ENCODE measurements at regions not wholly inside any gene's neighbourhood (a gene's known extent, or its start where the extent isn't known, plus 50 kb on each side); places are given as distances from the start of the nearest gene placed in this dataset.
"Not testable (repeated sequence)": the region's sequence is repeated elsewhere in the genome, so short reads cannot be mapped to it uniquely, and the experiment has no call there.

DNA sequence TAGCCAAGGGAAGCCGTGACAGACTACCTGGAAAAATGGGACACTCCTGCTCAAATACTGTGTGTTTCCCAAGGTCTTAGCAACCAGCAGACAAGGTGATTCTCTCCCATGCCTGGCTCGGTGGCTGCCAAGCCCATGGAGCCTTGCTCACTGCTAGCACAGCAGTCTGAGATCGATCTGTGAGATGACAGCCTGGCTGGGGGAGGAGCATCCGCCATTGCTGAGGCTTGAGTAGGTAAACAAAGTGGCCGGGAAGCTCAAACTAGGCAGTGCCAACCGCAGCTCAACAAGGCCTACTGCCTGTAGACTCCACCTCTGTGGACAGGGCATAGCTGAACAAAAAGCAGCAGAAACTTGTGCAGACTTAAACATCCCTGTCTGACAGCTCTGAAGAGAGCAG, 137.0 kb downstream of the USP46 start:
- H3K4me2 ChIP-seq (ENCODE audit: insufficient read depth, low read length); H3K36me3 ChIP-seq (ENCODE audit: control insufficient read depth in 2 of 2, extremely low read depth in 1 of 2, insufficient read depth in 2 of 2, low read length in 2 of 2); H3K79me2 ChIP-seq (ENCODE audit: control insufficient read depth, insufficient read depth, low read length); H3K4me3 ChIP-seq (replicated peaks in 1 of 3; ENCODE audit: insufficient read depth in 1 of 3, low read depth in 1 of 3, low read length in 3 of 3); H3K4me1 ChIP-seq (ENCODE audit: control insufficient read depth, extremely low read depth, insufficient read depth, low read length); H2AFZ ChIP-seq (ENCODE audit: low read depth, low read length); dilution Hi-C loops (cut with MboI; ENCODE audit: extremely low pct_ligation_motif_present, low sequenced_read_pairs); H3K27ac ChIP-seq (ENCODE audit: insufficient read depth, low read depth, low read length); H3K9me3 ChIP-seq (replicated peaks; ENCODE audit: control insufficient read depth, insufficient read depth, low read length); DNase-seq (ENCODE audit: low read depth, low spot score); H3K9ac ChIP-seq (replicated peaks; ENCODE audit: extremely low read depth, insufficient read depth, low read length); intact Hi-C loops (cut with micrococcal nuclease); POLR2A ChIA-PET; H3K9me1 ChIP-seq (replicated peaks; ENCODE audit: control insufficient read depth, extremely low read depth, insufficient read depth, low read length); FAIRE-seq; H4K20me1 ChIP-seq (replicated peaks; ENCODE audit: control insufficient read depth, extremely low read depth, insufficient read depth, low read length); BruUV-seq (replicated peaks); H3K27me3 ChIP-seq (ENCODE audit: control insufficient read depth in 2 of 2, insufficient read depth in 2 of 2, low read length in 2 of 2): not testable (repeated sequence)
- CTCF ChIA-PET: interaction anchor here (1.0 kb wide), 1 partner anchor 16 kb away, joined by 3 read pairs; no protein-coding TSS in a partner anchor

DNA sequence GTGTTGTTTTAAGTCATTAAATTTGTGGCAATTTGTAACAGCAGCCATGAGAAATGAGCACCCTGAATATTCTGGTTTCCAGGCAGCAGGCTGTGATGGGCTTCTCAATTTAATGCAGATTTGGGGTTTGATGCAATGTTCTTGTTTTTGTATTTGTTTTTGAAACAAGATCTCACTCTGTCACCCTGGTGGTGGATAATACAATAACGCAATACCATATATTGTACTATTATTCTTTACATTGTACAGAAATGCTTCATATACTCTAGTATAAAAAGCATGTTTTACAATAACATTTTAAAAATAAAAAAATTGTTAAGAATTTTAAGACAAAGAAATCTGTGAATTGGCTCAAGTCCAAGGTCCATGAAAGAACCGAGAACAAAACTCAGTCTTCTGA, 129.1 kb downstream of the USP46 start:
- H3K4me3 ChIP-seq (replicated peaks in 1 of 3; ENCODE audit: insufficient read depth in 1 of 3, low read depth in 1 of 3, low read length in 3 of 3): no peak overlapping the region
- BruUV-seq (replicated peaks): no TSS peak
- POLR2A ChIA-PET: no interaction called here
- H3K9me1 ChIP-seq (replicated peaks; ENCODE audit: control insufficient read depth, extremely low read depth, insufficient read depth, low read length): no peaks in the 10 kb centered on the region
- H3K36me3 ChIP-seq (ENCODE audit: control insufficient read depth in 2 of 2, extremely low read depth in 1 of 2, insufficient read depth in 2 of 2, low read length in 2 of 2): no peaks in the 10 kb centered on the region
- TF ChIP-seq JUN (IDR thresholded peaks at IDR 0.05; ENCODE audit: borderline replicate concordance, insufficient read depth, insufficient read length, low read depth) (no peak), GATA2 (IDR thresholded peaks at IDR 0.05; ENCODE audit: insufficient read depth, insufficient read length, low read depth, low read length) (no peak), POLR2A (IDR thresholded peaks at IDR 0.05; ENCODE audit: low read depth, low read length) (no peak), MYC (IDR thresholded peaks at IDR 0.05; ENCODE audit: low read depth, low read length) (no peak), POLR2AphosphoS5 (IDR thresholded peaks at IDR 0.05; ENCODE audit: insufficient read depth, low read depth, low read length) (no peak), EZH2 (IDR thresholded peaks at IDR 0.05; ENCODE audit: borderline replicate concordance, low read depth, low read length, severe bottlenecking) (no peak), FOS (IDR thresholded peaks at IDR 0.05; ENCODE audit: borderline replicate concordance, insufficient read depth, low read length) (no peak)
- TF ChIP-seq, protein P1, sequence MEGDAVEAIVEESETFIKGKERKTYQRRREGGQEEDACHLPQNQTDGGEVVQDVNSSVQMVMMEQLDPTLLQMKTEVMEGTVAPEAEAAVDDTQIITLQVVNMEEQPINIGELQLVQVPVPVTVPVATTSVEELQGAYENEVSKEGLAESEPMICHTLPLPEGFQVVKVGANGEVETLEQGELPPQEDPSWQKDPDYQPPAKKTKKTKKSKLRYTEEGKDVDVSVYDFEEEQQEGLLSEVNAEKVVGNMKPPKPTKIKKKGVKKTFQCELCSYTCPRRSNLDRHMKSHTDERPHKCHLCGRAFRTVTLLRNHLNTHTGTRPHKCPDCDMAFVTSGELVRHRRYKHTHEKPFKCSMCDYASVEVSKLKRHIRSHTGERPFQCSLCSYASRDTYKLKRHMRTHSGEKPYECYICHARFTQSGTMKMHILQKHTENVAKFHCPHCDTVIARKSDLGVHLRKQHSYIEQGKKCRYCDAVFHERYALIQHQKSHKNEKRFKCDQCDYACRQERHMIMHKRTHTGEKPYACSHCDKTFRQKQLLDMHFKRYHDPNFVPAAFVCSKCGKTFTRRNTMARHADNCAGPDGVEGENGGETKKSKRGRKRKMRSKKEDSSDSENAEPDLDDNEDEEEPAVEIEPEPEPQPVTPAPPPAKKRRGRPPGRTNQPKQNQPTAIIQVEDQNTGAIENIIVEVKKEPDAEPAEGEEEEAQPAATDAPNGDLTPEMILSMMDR (IDR thresholded peaks at IDR 0.05; ENCODE audit: extremely low read depth in 1 of 2, insufficient read depth in 1 of 2, low read depth in 1 of 2, low read length in 2 of 2): no peak
- TF ChIP-seq, protein P2, sequence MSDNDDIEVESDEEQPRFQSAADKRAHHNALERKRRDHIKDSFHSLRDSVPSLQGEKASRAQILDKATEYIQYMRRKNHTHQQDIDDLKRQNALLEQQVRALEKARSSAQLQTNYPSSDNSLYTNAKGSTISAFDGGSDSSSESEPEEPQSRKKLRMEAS (IDR thresholded peaks at IDR 0.05; ENCODE audit: insufficient read depth, insufficient read length): no peak
- H3K79me2 ChIP-seq (ENCODE audit: control insufficient read depth, insufficient read depth, low read length): no peaks in the 10 kb centered on the region
- H3K27ac ChIP-seq (ENCODE audit: insufficient read depth, low read depth, low read length): no peak overlapping the region
- dilution Hi-C loops (cut with MboI; ENCODE audit: extremely low pct_ligation_motif_present, low sequenced_read_pairs): no loop called here
- CTCF ChIA-PET: no interaction called here
- intact Hi-C loops (cut with micrococcal nuclease): no loop called here
- no peak overlapping the region for H3K4me2 ChIP-seq (ENCODE audit: insufficient read depth, low read length)
- FAIRE-seq: no peak
- no peaks in the 10 kb centered on the region for H3K27me3 ChIP-seq (ENCODE audit: control insufficient read depth in 2 of 2, insufficient read depth in 2 of 2, low read length in 2 of 2)
- no peaks in the 10 kb centered on the region for H3K4me1 ChIP-seq (ENCODE audit: control insufficient read depth, extremely low read depth, insufficient read depth, low read length)
- H2AFZ ChIP-seq (ENCODE audit: low read depth, low read length): no peak overlapping the region
- DNase-seq (ENCODE audit: low read depth, low spot score): no peak
- no peak overlapping the region for H3K9ac ChIP-seq (replicated peaks; ENCODE audit: extremely low read depth, insufficient read depth, low read length)
- no peaks in the 10 kb centered on the region for H3K9me3 ChIP-seq (replicated peaks; ENCODE audit: control insufficient read depth, insufficient read depth, low read length)
- no peaks in the 10 kb centered on the region for H4K20me1 ChIP-seq (replicated peaks; ENCODE audit: control insufficient read depth, extremely low read depth, insufficient read depth, low read length)
